ENCODE measurements at regions not wholly inside any gene's neighbourhood (a gene's known extent, or its start where the extent isn't known, plus 50 kb on each side); places are given as distances from the start of the nearest gene placed in this dataset.

DNA sequence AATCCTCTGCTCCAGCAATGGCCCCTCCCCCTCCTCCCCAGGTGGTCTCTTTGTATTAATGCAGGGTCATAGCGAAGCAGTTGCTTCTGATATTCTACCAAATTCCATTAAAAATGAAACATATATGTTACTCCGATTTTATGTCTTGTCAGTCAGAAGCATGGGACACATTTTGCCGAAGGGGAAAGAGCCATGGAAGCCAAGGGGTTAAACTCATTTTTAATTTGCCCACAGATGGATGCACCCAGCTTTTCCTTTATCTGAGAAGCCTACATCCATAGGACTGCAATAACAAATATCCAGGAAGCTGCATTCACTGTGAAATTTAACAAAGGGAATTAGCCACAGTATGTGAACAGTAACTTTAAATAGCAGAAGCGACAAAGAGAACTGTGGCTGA lies 688.2 kb downstream of the QKI start:
- Histone ChIP-seq H3K9me3 (ENCODE audit: insufficient read depth, low read length) (no peaks in the 10 kb centered on the region), H3K4me3 (ENCODE audit: low read length) (no peak overlapping the region), H4K20me1 (ENCODE audit: insufficient read depth, low read length) (no peaks in the 10 kb centered on the region), H3K4me1 (ENCODE audit: low read length) (no peaks in the 10 kb centered on the region), H3K79me2 (ENCODE audit: low read length) (no peaks in the 10 kb centered on the region), H3K9ac (ENCODE audit: low read length) (no peak overlapping the region), H2AFZ (ENCODE audit: low read depth, low read length) (no peak overlapping the region), H3K27ac (ENCODE audit: low read length) (no peak overlapping the region), H3K36me3 (replicated peaks; ENCODE audit: low read depth, low read length) (no peaks in the 10 kb centered on the region), H3K27me3 (ENCODE audit: low read depth, low read length) (no peaks in the 10 kb centered on the region), H3K4me2 (ENCODE audit: low read length) (no peak overlapping the region)
- no peak for TF ChIP-seq EZH2phosphoT487 (IDR thresholded peaks at IDR 0.05; ENCODE audit: low read depth)
- TF ChIP-seq, protein P1, sequence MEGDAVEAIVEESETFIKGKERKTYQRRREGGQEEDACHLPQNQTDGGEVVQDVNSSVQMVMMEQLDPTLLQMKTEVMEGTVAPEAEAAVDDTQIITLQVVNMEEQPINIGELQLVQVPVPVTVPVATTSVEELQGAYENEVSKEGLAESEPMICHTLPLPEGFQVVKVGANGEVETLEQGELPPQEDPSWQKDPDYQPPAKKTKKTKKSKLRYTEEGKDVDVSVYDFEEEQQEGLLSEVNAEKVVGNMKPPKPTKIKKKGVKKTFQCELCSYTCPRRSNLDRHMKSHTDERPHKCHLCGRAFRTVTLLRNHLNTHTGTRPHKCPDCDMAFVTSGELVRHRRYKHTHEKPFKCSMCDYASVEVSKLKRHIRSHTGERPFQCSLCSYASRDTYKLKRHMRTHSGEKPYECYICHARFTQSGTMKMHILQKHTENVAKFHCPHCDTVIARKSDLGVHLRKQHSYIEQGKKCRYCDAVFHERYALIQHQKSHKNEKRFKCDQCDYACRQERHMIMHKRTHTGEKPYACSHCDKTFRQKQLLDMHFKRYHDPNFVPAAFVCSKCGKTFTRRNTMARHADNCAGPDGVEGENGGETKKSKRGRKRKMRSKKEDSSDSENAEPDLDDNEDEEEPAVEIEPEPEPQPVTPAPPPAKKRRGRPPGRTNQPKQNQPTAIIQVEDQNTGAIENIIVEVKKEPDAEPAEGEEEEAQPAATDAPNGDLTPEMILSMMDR (IDR thresholded peaks at IDR 0.05; ENCODE audit: low read depth, low read length) = no peak

DNA sequence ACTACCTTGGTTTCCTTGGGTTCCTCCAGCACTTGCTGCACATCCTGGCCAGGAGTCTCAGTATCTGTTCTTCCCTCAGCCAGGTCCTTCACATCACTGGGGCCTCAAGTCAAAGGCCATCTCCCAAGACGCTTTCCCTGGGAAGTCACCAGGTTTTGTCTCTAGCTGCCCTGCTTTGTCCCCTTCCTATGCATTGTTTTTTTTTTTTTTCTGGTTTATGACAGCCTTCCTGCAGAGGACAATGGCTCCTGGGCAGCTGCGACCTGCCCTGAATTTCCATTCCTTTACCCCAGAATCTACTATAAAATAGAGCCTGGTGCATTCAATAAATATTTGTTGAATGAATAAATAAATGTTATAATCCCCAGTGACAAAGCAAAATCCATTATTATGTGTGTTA lies 687.3 kb downstream of the QKI start:
- H3K9me3 ChIP-seq (ENCODE audit: insufficient read depth, low read length) = no peaks in the 10 kb centered on the region
- H3K4me3 ChIP-seq (ENCODE audit: low read length) = no peak overlapping the region
- no peak overlapping the region for H3K27ac ChIP-seq (ENCODE audit: low read length)
- no peaks in the 10 kb centered on the region for H3K4me1 ChIP-seq (ENCODE audit: low read length)
- H3K4me2 ChIP-seq (ENCODE audit: low read length) = no peak overlapping the region
- H3K27me3 ChIP-seq (ENCODE audit: low read depth, low read length) = no peaks in the 10 kb centered on the region
- H3K9ac ChIP-seq (ENCODE audit: low read length) = no peak overlapping the region
- no peaks in the 10 kb centered on the region for H4K20me1 ChIP-seq (ENCODE audit: insufficient read depth, low read length)
- TF ChIP-seq EZH2phosphoT487 (IDR thresholded peaks at IDR 0.05; ENCODE audit: low read depth) = no peak
- TF ChIP-seq, protein P1 (IDR thresholded peaks at IDR 0.05; ENCODE audit: low read depth, low read length) = no peak
- H3K79me2 ChIP-seq (ENCODE audit: low read length) = no peaks in the 10 kb centered on the region
- no peaks in the 10 kb centered on the region for H3K36me3 ChIP-seq (replicated peaks; ENCODE audit: low read depth, low read length)
- H2AFZ ChIP-seq (ENCODE audit: low read depth, low read length) = no peak overlapping the region

DNA sequence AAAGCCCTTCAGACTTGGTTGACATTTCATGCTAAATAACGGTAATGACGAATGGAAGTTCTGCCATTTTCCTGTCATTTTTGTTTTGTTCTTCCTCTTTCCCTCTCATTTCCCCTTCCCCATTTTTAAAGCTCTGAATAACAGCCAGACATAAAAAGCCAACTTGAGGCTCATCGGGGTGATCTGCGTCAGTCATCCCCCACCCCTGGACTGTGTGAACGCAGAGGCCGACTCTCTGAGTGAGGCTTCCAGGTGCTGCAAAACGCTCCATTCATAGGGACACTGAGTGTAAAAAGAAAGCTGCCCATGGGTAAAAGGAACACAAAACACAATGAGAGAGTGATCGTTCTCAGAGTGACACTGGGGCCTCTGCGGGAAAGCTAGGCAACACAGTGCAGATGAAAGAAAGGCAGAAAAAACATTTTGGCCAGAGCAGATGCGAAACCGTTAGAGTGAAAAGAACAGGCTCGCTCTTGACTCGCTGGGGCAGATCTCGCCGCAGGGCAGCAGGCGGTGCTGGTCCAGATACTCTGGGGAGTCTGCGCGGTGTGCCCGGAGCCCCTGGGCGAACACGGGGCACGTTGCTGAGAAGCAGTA lies 684.8 kb downstream of the QKI start:
- TF ChIP-seq EZH2phosphoT487 (IDR thresholded peaks at IDR 0.05; ENCODE audit: low read depth) = no peak
- TF ChIP-seq, protein P1 (IDR thresholded peaks at IDR 0.05; ENCODE audit: low read depth, low read length) = no peak
- no peaks in the 10 kb centered on the region for H3K4me1 ChIP-seq (ENCODE audit: low read length)
- H3K27me3 ChIP-seq (ENCODE audit: low read depth, low read length) = no peaks in the 10 kb centered on the region
- H3K4me3 ChIP-seq (ENCODE audit: low read length) = no peak overlapping the region
- no peaks in the 10 kb centered on the region for H3K36me3 ChIP-seq (replicated peaks; ENCODE audit: low read depth, low read length)
- H3K4me2 ChIP-seq (ENCODE audit: low read length) = no peak overlapping the region
- H3K79me2 ChIP-seq (ENCODE audit: low read length) = no peaks in the 10 kb centered on the region
- H3K9me3 ChIP-seq (ENCODE audit: insufficient read depth, low read length) = no peaks in the 10 kb centered on the region
- no peak overlapping the region for H2AFZ ChIP-seq (ENCODE audit: low read depth, low read length)
- H3K27ac ChIP-seq (ENCODE audit: low read length) = no peak overlapping the region
- no peaks in the 10 kb centered on the region for H4K20me1 ChIP-seq (ENCODE audit: insufficient read depth, low read length)
- H3K9ac ChIP-seq (ENCODE audit: low read length) = no peak overlapping the region

DNA sequence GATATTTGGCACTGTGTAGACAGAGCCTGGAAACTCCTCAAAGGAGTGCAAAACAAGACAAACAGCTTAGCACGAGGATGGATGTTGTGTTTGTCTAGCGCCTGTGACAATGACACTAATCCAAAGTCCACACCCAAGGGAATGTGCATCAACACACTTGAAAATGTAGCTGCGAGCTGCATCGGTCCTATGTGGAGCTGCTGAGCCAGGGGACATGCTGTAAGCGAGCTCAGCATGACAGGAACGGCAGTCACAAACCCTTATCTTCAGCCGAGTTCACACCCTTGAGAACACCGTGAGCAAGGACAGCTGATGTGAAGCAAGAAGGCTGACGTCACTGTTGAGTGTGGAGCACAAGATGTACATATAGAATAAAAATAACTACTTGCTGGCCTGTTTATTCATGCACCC lies 684.3 kb downstream of the QKI start:
- Histone ChIP-seq H3K27ac (ENCODE audit: low read length) (no peak overlapping the region), H3K4me3 (ENCODE audit: low read length) (no peak overlapping the region), H3K4me2 (ENCODE audit: low read length) (no peak overlapping the region), H3K9ac (ENCODE audit: low read length) (no peak overlapping the region), H3K27me3 (ENCODE audit: low read depth, low read length) (no peaks in the 10 kb centered on the region), H3K9me3 (ENCODE audit: insufficient read depth, low read length) (no peaks in the 10 kb centered on the region), H3K4me1 (ENCODE audit: low read length) (no peaks in the 10 kb centered on the region), H4K20me1 (ENCODE audit: insufficient read depth, low read length) (no peaks in the 10 kb centered on the region), H3K79me2 (ENCODE audit: low read length) (no peaks in the 10 kb centered on the region), H3K36me3 (replicated peaks; ENCODE audit: low read depth, low read length) (no peaks in the 10 kb centered on the region), H2AFZ (ENCODE audit: low read depth, low read length) (no peak overlapping the region)
- TF ChIP-seq EZH2phosphoT487 (IDR thresholded peaks at IDR 0.05; ENCODE audit: low read depth) = no peak
- TF ChIP-seq, protein P1 (IDR thresholded peaks at IDR 0.05; ENCODE audit: low read depth, low read length) = no peak
